ENCODE measurements at regions not wholly inside any gene's neighbourhood (a gene's known extent, or its start where the extent isn't known, plus 50 kb on each side); places are given as distances from the start of the nearest gene placed in this dataset.

DNA sequence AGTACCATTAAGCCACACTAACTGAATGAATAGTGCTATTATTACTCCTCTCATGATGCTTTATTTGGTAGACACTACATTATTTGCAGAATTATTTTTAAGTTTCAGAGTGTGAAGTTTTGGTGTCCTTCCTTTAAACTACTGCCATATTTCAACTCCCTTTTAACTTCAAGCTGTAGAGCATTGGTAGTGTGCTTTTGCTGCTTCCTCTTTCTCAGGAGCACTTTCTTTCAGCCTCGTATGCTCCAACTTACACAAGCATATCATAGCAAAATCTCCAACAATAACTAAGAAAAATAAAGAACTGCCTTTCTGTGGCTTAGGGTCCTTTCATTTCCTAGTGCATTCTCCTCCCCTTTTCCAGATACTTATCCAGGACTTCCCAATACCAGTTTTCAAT, 476.4 kb upstream of the AGTR1 start:
- no peak for DNase-seq (ENCODE audit: low read depth)

DNA sequence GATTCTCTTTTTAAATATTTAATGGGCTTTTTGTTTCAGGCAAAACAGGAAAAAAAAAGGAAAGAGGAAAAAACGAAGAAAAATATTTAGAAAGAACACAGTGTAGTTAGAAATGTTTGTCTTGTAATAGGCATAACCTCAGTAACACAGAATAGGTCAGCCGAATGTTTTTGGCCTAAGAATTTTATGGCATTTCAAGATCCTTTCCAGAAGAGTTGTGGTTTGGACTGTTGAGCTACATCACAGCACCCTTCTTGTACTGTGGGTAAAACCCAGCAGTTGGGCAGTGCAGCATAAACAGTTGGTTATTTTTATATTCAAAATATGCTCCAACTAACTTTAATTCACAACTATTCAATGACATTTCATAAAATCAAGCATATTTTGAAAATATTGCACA, 474.4 kb upstream of the AGTR1 start:
- DNase-seq (ENCODE audit: low read depth), result no peak

GRCh38 chr3:148226246-148226645, 471.5 kb upstream of the AGTR1 start:
- DNase-seq (ENCODE audit: low read depth), result no peak

GRCh38 chr3:148227534-148227933, 470.2 kb upstream of the AGTR1 start:
- peak; percentile 43 for DNase-seq (ENCODE audit: low read depth)

- DNase-seq (ENCODE audit: low read depth), result peak; percentile 31
Observed at GRCh38 chr3:148229107-148229506, 468.6 kb upstream of the AGTR1 start.

DNA sequence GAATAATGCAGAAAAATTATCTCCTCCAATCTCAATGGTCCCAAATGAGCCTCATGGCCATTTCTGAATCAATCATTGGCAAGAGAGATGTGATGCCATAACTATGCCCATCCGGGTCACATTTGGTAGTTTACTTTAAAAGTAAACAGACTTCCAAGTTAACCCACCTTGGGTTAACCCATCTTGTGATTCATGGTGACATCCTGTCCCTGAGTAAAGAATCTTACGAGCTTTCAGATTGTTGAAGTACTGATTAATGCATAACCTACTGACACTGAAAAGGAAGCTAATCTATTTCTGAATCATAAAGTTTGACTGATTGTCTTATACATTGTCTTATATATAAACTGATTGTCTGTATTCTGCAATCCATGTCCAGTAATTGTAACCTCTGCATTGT, 467.2 kb upstream of the AGTR1 start:
- no peak for DNase-seq (ENCODE audit: low read depth)

- DNase-seq (ENCODE audit: low read depth), result no peak
Observed at GRCh38 chr3:148232389-148232788, 465.3 kb upstream of the AGTR1 start.

DNA sequence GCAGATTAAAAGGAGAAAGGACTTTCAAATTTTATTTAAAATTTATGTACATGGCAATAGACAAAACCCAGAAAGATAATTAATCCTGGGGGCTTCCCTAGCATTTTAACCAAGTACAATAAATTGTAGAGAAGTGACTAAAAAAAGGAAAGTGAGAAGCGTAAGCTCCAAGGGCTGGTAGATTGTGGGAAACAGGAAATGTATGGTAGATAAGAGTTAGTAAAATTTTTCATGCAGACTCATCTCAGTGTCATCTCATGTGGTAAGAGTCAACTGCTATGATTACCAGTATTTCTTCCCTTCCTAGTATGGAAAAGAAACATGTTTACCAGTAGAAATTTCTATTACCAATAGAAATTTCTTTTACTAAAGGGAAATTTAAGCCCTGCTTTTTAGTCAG, 464.3 kb upstream of the AGTR1 start:
- peak; percentile 29 for DNase-seq (ENCODE audit: low read depth)

- no peak for DNase-seq (ENCODE audit: low read depth)
Observed at GRCh38 chr3:148234536-148234935, 463.2 kb upstream of the AGTR1 start.

DNA sequence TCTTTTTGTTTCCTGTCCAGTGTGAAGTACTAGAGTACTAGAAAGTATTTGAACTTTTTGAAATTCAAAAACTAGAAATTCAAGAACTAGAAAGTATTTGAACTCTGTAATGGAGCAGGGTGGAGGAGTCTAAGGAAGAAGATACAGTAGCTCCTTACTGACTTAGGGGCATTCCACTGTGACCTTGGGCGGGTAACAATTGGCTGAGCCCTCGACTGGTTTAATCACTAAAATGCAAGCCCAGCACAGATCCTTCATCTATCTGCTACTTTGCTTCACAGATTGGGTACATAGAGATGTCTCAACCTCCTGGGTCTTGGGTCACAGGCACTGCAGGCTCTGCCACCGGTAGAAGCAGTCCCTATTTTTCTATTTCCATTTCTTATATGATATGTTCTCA, 462.1 kb upstream of the AGTR1 start:
- no peak for DNase-seq (ENCODE audit: low read depth)

GRCh38 chr3:148238421-148238821, 459.3 kb upstream of the AGTR1 start:
- DNase-seq (ENCODE audit: low read depth), result peak; percentile 60

DNA sequence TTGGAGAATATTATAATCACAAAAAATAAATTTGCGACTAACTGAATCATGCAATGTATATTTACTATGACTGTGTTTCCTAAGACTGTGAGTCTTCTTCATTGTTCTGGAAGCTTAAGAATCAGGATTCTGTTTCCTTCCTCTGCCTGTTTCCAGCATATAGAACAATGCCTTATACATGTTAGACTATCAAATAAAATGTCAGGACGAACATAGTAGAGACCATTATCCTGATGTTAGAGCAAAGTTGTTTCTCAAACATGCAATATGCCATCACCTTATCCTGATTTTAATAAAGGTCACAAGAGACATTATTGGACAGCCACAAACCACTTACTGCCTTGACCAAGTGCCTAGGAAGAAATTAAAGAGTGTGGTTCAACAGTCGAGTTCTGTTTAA, 457.4 kb upstream of the AGTR1 start:
- DNase-seq (ENCODE audit: low read depth), result no peak

DNA sequence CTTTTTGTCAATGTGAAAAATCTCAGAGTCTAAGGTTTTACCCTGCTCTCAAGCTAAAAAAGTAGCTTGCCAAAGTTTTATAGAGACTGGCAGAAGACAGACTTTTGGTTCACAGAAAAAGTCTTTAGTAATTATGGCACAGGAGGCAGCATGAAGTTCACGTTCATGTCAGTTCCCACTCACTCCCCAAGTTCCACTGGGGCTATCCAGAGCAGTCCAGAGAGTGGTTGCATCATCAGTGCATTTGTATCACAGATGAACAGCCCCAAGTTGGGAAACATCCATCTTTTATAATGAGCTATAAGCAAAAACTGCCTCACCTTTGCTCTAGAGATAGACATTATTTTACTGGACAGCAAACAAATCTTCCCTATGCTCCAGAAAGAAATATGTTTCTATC, 454.1 kb upstream of the AGTR1 start:
- DNase-seq (ENCODE audit: low read depth), result no peak

- DNase-seq (ENCODE audit: low read depth), result no peak
Observed at GRCh38 chr3:148246291-148246923, 451.3 kb upstream of the AGTR1 start.

- no peak for DNase-seq (ENCODE audit: low read depth)
Observed at GRCh38 chr3:148253713-148254112, 444.0 kb upstream of the AGTR1 start.

DNA sequence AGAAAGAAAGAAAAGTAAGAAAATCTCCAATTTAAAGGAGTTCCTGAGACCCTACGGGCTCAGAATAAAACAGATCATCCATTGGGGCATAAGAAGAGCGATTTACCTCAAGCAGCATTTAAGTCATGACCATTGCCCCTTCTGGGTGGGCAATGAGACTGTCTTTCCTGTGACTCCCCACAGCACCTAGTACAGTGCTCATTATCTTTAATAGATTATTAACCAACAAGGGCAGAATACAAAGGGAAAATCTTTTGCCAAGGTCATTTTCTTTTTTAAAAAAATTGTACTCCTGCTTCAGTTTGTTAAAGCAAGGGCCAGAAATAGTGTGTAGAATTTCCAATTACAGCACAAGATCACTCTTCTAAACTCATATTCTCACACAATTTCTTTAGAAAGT, 443.3 kb upstream of the AGTR1 start:
- no peak for DNase-seq (ENCODE audit: low read depth)

- no peak for DNase-seq (ENCODE audit: low read depth)
Observed at GRCh38 chr3:148255981-148256969, 441.4 kb upstream of the AGTR1 start.

GRCh38 chr3:148262980-148263379, 434.7 kb upstream of the AGTR1 start:
- no peak for DNase-seq (ENCODE audit: low read depth)

DNA sequence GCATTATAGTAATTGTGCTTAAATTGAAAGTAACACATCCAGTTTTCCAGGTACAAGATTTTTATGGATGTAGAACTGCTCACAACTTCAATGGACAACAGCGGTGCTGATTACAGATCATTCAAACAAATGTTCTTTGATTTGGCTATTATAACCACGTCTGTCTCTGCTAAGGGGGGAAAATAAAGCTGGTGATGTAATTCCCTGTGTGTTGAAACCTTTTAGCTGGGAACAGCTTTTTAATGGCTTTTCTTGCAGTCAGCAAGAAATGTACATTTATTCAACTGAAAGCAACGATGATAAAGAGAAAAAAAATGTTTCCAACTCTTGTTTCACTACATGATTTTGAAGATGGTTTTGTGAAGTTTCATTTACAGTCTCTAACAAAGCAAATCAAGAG, 431.9 kb upstream of the AGTR1 start:
- DNase-seq (ENCODE audit: low read depth), result no peak

GRCh38 chr3:148266341-148266740, 431.4 kb upstream of the AGTR1 start:
- DNase-seq (ENCODE audit: low read depth), result no peak

DNA sequence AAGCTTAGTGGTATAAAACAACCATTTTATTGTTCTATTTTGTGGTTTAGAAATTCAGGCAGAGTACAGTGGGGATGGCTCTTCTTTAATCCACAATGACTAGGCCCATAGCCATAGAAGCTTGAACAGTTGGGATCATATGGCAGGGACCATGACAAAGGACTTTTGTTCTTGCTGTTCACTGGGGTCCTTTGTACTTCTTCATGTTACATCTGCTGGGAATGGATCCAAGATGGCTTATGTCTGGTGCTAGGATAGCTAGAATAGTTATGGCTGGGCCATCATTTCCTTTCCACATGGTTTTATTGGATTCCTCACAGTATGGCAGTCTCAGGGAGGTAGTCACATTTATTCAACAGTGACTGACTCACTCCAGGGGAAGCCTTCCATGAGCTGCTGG, 427.9 kb upstream of the AGTR1 start:
- peak; percentile 67 for DNase-seq (ENCODE audit: low read depth)

GRCh38 chr3:148280623-148281242, 417.0 kb upstream of the AGTR1 start:
- DNase-seq (ENCODE audit: low read depth), result no peak

GRCh38 chr3:148289159-148289558, 408.5 kb upstream of the AGTR1 start:
- no peak for DNase-seq (ENCODE audit: low read depth)

Measured in RPMI7951 (cell line).